Hypothalamus (tissue), 51 donors: ENCODE measurements at regions not wholly inside any gene's neighbourhood (a gene's known extent, or its start where the extent isn't known, plus 50 kb on each side); places are given as distances from the start of the nearest gene placed in this dataset.
"Not testable (repeated sequence)": the region's sequence is repeated elsewhere in the genome, so short reads cannot be mapped to it uniquely, and the experiment has no call there.

Experiments
- DNase-seq, 51 donors: peaks; one replicate each; lab custom pipeline; 2025; lab: John Stamatoyannopoulos, UW

DNA sequence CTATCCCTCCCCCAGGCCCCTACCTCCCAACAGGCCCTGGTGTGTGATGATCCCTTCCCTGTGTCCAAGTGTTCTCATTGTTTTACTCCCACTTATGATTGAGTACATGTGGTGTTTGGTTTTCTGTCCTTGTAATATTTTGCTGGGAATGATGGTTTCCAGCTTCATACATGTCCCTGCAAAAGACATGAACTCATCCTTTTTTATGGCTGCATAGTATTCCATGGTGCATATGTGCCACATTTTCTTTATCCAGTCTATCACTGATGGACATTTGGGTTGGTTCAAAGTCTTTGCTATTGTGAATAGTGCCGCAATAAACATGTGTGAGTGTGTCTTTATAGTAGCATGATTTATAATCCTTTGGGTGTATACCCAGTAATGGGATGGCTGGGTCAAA, 151.7 kb downstream of the VSIG4 start:
- not testable (repeated sequence) for DNase-seq

GRCh38 chrX:65883556-65883955, 156.3 kb downstream of the VSIG4 start:
- DNase-seq: no peak

DNA sequence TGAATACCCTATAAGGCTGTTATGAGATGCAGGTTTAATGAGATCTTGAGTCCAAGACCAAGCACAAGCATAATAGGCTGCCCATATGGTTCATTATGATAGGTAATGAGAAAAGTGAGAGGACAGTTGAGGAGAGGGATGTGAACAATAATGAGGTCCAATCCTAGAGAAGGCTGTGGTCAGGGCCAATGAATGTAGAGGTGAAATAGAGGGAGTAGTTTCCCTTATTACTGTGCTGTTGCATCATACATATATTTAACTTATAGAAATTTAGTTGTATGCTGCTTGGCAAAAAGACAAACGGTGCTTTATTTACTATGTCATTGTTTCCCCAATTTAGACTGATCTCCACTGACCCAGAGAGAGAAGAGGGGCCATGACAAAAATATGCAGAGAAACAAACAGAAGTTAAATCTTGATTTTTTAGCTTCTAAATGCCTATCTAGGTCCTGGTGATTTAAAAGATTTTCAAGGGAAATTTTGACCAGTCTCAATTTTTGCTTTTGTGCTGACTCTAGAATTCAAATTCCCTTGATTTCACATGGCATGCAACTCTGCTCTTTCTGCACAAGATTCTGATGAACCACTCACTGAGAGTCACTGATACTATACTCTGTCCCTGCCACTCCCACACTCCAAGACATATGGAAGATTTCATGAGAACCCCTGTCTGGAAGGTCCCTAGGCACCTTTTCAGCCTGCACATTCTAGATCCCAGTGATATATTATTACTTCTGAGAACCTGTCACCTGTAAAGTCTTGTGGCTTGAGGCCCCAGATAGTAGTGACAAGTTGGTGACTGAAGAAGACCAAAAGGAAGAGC, 159.7 kb downstream of the VSIG4 start:
- DNase-seq: no peak

GRCh38 chrX:65878456-65878855, 161.4 kb downstream of the VSIG4 start:
- no peak for DNase-seq

GRCh38 chrX:65877953-65878352, 161.9 kb downstream of the VSIG4 start:
- no peak for DNase-seq

DNA sequence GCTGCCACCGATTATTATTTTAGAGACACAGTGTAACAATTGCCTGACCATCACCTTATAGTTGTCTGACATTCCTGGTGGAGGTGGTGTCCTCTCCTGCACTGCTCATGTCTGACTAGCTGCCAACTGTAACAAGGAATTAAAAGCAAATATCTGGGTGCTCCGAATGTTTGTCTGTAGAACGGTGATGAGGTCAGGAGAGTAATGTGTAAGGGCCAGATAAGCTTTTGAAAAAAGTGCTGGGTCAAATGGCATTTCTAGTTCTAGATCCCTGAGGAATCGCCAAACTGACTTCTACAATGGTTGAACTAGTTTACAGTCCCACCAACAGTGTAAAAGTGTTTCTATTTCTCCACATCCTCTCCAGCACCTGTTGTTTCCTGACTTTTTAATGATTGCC, 164.3 kb downstream of the VSIG4 start:
- DNase-seq: not testable (repeated sequence)

GRCh38 chrX:65874765-65875164, 165.1 kb downstream of the VSIG4 start:
- DNase-seq: no peak

DNA sequence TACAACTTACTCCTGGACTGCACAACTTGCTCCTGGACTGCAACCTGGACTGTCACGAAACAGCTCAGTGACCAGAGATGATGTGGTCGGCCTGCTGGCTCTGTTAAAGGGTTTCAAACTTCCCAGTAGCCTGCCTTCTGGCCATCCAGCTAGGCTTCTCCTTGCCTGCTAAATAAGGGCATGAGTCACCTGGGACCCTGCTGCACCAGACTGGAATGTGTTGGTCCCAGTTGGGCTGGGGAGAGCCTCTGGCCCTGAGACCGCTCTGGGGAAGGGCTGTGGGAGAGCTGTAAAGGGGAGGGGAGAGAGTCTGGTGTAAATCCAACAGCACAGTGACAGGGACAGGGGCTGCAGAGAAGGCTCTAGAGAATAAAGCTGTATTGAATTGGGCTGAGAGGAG, 165.8 kb downstream of the VSIG4 start:
- no peak for DNase-seq

DNA sequence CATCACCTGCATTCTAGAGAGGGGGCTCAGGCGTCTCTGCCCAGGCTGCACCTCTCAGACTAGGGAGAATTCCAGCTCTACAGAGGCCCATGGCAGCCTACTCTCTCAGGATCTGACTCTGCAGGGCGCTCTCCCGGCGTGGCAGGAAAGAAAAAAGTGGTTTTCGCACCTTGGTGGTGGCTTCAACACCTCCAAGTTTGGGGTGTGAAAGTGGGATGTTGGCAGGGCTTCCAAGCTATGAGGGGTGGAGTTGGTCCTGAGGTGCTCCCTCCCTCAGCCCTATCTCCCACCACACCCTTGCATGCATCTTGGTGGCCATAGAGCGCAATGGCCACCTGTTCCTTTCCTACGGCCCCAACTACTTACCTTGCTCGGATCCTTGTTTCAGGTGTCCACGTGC, 166.5 kb downstream of the VSIG4 start:
- no peak for DNase-seq

DNA sequence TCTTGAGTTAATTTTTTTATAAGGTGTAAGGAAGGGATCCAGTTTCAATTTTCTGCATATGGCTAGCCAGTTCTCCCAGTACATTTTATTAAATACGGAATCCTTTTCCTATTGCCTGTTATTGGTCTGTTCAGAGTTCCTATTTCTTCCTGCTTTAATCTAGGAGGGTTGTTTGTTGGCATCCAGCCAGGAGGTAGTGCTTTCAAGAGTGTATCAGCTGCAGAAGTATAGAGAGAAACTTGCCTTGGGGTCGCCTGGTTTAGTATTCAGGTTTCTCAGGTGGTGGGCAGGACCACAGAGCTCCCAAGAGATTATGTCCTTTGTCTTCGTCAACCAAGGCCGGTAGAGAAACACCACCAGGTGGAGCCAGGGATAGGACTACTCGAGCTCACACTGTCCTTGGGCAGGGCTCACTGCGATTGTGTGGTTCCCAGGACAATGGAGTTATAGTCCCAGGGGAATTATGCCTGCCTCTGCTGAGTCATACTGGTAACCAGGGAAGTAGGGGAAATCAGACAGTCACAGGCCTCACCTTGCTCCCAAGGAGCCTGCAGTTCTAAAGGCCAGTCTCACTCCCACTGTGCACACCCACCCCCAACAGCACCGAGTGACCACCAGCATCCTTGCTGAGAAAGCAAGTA, 168.1 kb downstream of the VSIG4 start:
- DNase-seq: no peak

GRCh38 chrX:65870544-65870943, 169.3 kb downstream of the VSIG4 start:
- not testable (repeated sequence) for DNase-seq

DNA sequence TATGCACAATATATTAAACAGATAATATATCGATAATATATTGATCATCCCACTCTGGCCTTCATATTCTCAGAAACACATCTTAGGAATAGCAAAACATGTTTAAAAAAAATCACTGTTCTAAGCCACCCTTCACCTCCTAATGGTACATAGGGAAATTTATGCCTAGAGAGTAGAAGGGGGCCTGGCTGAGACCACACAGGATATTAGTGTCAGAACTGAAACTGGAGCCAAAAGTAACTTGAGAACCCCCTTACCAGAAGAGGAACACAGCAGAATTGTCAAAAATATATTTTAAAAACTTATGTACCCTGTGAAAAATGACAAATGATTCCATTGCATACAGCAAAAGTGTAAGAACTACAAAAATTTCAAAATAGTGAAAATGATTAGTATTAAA, 173.1 kb downstream of the VSIG4 start:
- no peak for DNase-seq

- DNase-seq: no peak
These were observed 173.7 kb downstream of the VSIG4 start for GRCh38 chrX:65866146-65866545.

DNA sequence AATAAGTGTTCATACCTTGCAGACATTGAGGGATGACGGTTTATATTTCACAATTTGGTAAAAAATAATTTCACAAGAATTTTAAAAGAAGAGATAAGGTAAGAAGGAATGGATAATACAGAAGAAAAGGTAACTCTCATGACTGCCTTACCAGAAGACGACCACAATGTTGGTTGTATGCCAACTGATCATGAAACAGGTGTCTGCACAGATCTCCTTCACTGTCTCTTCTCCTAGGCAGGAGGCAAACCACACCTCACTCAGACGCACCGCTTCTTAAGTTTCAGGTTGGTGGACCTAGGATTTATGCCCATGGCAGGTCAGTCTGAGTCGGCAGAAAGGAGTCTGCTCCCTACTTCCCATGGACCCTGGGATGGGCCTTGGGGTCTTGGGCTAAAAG, 177.2 kb downstream of the VSIG4 start:
- DNase-seq: no peak

- no peak for DNase-seq
These were observed 180.6 kb downstream of the VSIG4 start for GRCh38 chrX:65859299-65859698.

GRCh38 chrX:65854437-65854836, 185.4 kb downstream of the VSIG4 start:
- DNase-seq: not testable (repeated sequence)

GRCh38 chrX:65851306-65851705, 183.9 kb downstream of the MSN start:
- DNase-seq: not testable (repeated sequence)

GRCh38 chrX:65850821-65851220, 183.4 kb downstream of the MSN start:
- not testable (repeated sequence) for DNase-seq

DNA sequence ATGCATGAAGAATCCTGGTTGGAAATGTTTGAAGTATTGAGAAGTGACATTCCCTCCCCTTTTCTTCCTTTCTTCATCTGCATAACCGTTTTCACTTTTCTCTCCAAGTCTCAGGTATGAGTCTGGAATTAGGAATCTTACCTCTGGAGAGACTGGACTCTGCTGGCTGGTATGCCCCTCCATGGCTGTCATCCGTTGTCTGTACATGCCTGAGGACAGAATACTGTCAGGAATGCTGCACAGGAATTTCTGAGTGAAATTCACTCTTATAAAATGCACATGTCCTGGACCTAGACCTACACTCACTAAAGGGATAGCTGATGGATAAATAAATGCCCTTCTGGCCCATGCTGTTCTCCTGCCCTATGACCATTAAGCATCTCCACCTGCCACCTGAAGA, 179.5 kb downstream of the MSN start:
- DNase-seq: no peak

GRCh38 chrX:65841263-65841662, 173.8 kb downstream of the MSN start:
- DNase-seq: no peak

DNA sequence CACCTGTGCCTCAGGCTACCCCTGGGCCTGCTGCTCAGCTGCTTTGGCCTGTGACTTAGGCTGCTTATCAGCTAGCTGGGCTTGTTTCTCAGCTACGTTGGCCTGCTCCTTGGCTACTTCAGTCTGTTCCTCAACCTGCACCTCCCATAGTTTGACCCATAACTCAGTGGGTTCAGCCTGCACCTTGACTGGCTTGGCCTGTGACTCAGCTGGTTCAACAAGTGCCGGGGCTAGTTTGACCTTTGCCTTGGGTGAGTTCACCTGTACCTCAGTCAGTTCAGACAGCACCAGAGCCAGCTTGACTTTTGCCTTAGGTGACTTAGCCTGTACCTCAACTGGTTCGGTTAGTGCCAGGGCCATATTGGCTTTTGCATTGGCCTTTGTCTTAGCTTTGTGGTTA, 171.2 kb downstream of the MSN start:
- no peak for DNase-seq

- DNase-seq: no peak
These were observed 170.6 kb downstream of the MSN start for GRCh38 chrX:65837875-65838549.
